DOHH2 (cell line): ENCODE measurements at regions not wholly inside any gene's neighbourhood (a gene's known extent, or its start where the extent isn't known, plus 50 kb on each side); places are given as distances from the start of the nearest gene placed in this dataset.

Experiments used
- H3F3A ChIP-seq: fragments of 200-600 bp; sonication (generic), shearing (Covaris generic); 2 replicates; pipeline ENCODE4 v1.6.0; 2016; ENCODE audit warnings: antibody characterized with exemption, mild to moderate bottlenecking; ENCODE audit not compliant: control insufficient read depth, insufficient read depth
- H3K27ac ChIP-seq: fragments of 200-600 bp; sonication (generic); 2 replicates; pipeline ENCODE4 v1.5.1; 2014; ENCODE audit warnings: low read depth, mild to moderate bottlenecking, low read length, moderate library complexity
- H3K27me3 ChIP-seq: fragments of 200-600 bp; sonication (generic); 2 replicates; pipeline ENCODE4 v1.6.1; 2014; ENCODE audit warnings: mild to moderate bottlenecking, low read length, mixed read lengths; ENCODE audit not compliant: control insufficient read depth
- H3K36me3 ChIP-seq: fragments of 200-600 bp; sonication (generic); 2 replicates; pipeline ENCODE4 v1.6.1; 2014; ENCODE audit warnings: mild to moderate bottlenecking, low read length, moderate library complexity, mixed read lengths; ENCODE audit not compliant: control insufficient read depth
- H3K4me1 ChIP-seq: fragments of 200-600 bp; sonication (generic); 2 replicates; pipeline ENCODE4 v1.6.1; 2014; ENCODE audit warnings: mild to moderate bottlenecking, low read length, mixed read lengths; ENCODE audit not compliant: control insufficient read depth
- H3K4me2 ChIP-seq: fragments of 200-600 bp; sonication (generic); 2 replicates; pipeline ENCODE4 v1.6.0; 2014; ENCODE audit warnings: mild to moderate bottlenecking, low read length, moderate library complexity
- H3K4me3 ChIP-seq: fragments of 200-600 bp; sonication (generic); 2 replicates; pipeline ENCODE4 v1.5.1; 2014; ENCODE audit warnings: mild to moderate bottlenecking, low read length, mixed read lengths
- H3K79me2 ChIP-seq: fragments of 200-600 bp; sonication (generic); 2 replicates; pipeline ENCODE4 v1.6.1; 2014; ENCODE audit warnings: mild to moderate bottlenecking, low read length, mixed read lengths; ENCODE audit not compliant: control insufficient read depth
- H3K9me2 ChIP-seq: fragments of 200-600 bp; sonication (generic); replicated peaks from 2 replicates; pipeline ENCODE4 v1.6.1; 2014; ENCODE audit warnings: mild to moderate bottlenecking, low read length, mixed read lengths; ENCODE audit not compliant: control insufficient read depth
- H3K9me3 ChIP-seq: fragments of 200-600 bp; sonication (generic); 2 replicates; pipeline ENCODE4 v1.6.1; 2014; ENCODE audit warnings: antibody characterized with exemption, low read length, mixed read lengths; ENCODE audit not compliant: control insufficient read depth, insufficient read depth
- H4K20me1 ChIP-seq: fragments of 200-600 bp; sonication (generic); 2 replicates; pipeline ENCODE4 v1.6.0; 2014; ENCODE audit warnings: low read depth, mild to moderate bottlenecking, antibody characterized with exemption, low read length, moderate library complexity; ENCODE audit not compliant: control insufficient read depth, insufficient read depth
- EZH2phosphoT487 ChIP-seq: fragments of 200-600 bp; sonication (generic); IDR thresholded peaks from 2 replicates; pipeline ENCODE4 v1.6.1; 2017; ENCODE audit warnings: borderline replicate concordance, mild to moderate bottlenecking, antibody characterized with exemption, low read length, moderate library complexity, mixed read lengths
- TF ChIP-seq, protein P1 (sequence below): fragments of 200-600 bp; sonication (generic); IDR thresholded peaks from one replicate; pipeline ENCODE4 v1.5.1; 2014; ENCODE audit warnings: antibody characterized with exemption, mild to moderate bottlenecking, low read depth, low read length; ENCODE audit not compliant: poor library complexity, severe bottlenecking

DNA sequence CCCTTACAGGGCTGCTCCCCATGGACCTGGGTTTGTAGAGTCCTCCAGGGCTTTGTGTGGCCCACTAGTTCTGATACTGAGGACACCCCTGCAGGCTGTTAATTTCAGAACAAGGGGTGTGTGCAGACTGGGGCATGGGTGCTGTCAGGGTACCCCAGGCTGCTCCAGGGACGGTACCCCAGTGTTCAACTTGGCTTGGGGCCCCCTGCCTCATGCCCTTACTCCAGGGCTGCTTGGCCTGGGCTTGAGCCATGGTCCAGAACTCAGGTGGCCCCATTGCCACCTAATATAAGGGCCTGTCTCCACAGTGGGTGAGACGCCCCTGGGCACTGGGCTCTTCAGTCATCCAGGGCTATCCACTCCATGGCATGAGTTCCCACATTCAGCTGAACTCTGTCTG is 1417.6 kb downstream of the UQCRFS1 start:
- no peaks in the 10 kb centered on the region for H3K27me3 ChIP-seq
- no peaks in the 10 kb centered on the region for H3K9me2 ChIP-seq
- H3K27ac ChIP-seq: no peak overlapping the region
- no peaks in the 10 kb centered on the region for H3K9me3 ChIP-seq
- peaks cover 13% of the 10 kb centered on the region; the same call in 1 of the 2 replicates for H4K20me1 ChIP-seq
- no peak for TF ChIP-seq EZH2phosphoT487
- TF ChIP-seq, protein P1, sequence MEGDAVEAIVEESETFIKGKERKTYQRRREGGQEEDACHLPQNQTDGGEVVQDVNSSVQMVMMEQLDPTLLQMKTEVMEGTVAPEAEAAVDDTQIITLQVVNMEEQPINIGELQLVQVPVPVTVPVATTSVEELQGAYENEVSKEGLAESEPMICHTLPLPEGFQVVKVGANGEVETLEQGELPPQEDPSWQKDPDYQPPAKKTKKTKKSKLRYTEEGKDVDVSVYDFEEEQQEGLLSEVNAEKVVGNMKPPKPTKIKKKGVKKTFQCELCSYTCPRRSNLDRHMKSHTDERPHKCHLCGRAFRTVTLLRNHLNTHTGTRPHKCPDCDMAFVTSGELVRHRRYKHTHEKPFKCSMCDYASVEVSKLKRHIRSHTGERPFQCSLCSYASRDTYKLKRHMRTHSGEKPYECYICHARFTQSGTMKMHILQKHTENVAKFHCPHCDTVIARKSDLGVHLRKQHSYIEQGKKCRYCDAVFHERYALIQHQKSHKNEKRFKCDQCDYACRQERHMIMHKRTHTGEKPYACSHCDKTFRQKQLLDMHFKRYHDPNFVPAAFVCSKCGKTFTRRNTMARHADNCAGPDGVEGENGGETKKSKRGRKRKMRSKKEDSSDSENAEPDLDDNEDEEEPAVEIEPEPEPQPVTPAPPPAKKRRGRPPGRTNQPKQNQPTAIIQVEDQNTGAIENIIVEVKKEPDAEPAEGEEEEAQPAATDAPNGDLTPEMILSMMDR: no peak
- H3F3A ChIP-seq: peaks cover 9% of the 10 kb centered on the region; the same call in 1 of the 2 replicates
- peaks cover 52% of the 10 kb centered on the region for H3K36me3 ChIP-seq
- H3K4me3 ChIP-seq: peak overlapping the region; percentile 96
- peaks cover 28% of the 10 kb centered on the region for H3K4me1 ChIP-seq
- H3K79me2 ChIP-seq: peaks cover 92% of the 10 kb centered on the region
- H3K4me2 ChIP-seq: peak overlapping the region; percentile 84

DNA sequence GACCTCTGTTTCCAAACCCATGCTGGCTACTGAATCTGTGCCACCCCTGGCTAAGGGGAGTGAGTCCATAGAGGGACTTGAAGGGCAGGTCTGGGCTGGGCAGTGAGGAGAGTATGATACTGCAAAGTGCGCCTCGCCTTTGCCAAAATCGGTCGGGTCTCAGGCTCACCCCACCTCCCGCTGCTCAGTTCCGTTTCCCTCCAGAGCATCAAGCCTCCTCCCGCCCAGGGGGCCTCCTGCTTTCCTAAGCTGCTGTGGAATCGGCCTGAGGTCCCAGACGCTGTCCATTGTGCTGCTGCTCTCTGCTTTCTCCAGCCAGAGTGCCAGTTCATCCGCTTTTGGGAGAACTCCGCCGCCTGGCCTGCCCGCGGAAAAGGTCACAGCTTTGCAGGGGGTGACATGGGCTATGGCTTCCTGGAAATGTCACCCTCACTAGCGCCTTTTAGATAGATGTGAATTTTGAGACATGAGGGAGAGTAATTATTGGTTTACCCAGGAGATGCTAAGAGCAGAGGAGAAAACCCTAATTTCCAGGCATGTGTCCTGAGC is 1418.4 kb downstream of the UQCRFS1 start:
- TF ChIP-seq, protein P1: no peak
- no peak for TF ChIP-seq EZH2phosphoT487
- peaks cover 13% of the 10 kb centered on the region; the same call in 1 of the 2 replicates for H4K20me1 ChIP-seq
- H3K9me2 ChIP-seq: no peaks in the 10 kb centered on the region
- peaks cover 9% of the 10 kb centered on the region; the same call in 1 of the 2 replicates for H3F3A ChIP-seq
- peaks cover 28% of the 10 kb centered on the region for H3K4me1 ChIP-seq
- no peaks in the 10 kb centered on the region for H3K27me3 ChIP-seq
- H3K79me2 ChIP-seq: peaks cover 87% of the 10 kb centered on the region
- H3K4me3 ChIP-seq: peak overlapping the region; percentile 96
- H3K36me3 ChIP-seq: peaks cover 50% of the 10 kb centered on the region
- H3K27ac ChIP-seq: peak overlapping the region; percentile 69
- H3K4me2 ChIP-seq: peak overlapping the region; percentile 84
- no peaks in the 10 kb centered on the region for H3K9me3 ChIP-seq

DNA sequence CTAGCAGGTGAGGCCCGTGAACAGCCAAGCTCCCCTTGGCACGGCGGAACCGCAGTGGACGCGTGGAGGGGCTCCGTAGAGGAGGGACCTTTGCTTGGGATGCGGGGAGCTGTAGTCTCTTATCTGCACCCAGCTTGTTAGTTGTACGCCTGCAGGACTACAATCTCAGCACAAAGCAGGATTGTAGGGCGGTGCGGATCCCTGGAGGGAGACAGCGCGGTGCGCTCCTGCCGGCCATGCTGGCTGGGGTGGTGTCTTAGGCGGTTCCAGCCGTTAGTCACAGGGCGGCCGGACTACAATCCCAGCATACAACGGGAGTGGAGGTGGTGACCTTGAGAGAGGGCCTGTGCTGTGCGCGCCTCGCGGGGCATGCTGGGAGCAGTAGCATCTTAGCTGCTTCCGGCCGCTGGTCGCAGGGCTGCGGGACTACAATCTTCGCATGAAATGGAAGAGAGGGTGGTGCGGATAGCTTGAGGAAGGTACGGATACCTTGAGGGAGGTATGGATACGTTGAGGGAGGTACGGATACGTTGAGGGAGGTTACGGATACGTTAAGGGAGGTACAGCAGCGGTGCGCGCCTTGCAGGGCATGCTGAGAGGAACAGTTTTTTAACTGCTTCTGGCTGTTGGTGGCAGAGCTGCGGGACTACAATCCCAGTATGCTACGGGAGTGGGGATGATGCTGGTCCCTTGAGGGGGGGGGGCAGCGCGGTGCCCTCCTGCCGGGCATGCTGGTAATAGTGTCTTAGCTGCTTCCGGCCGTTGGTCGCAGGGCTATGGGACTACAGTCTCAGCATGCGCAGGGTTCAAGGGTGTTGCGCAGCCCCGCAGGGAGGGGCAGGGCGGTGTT is 1419.1 kb downstream of the UQCRFS1 start:
- no peaks in the 10 kb centered on the region for H3K27me3 ChIP-seq
- H4K20me1 ChIP-seq: peaks cover 13% of the 10 kb centered on the region; the same call in 1 of the 2 replicates
- TF ChIP-seq, protein P1: no peak
- no peak for TF ChIP-seq EZH2phosphoT487
- H3K9me3 ChIP-seq: no peaks in the 10 kb centered on the region
- H3K4me3 ChIP-seq: peak overlapping the region; percentile 96
- peaks cover 9% of the 10 kb centered on the region; the same call in 1 of the 2 replicates for H3F3A ChIP-seq
- H3K4me1 ChIP-seq: peaks cover 28% of the 10 kb centered on the region
- H3K36me3 ChIP-seq: peaks cover 48% of the 10 kb centered on the region
- H3K9me2 ChIP-seq: no peaks in the 10 kb centered on the region
- peaks cover 86% of the 10 kb centered on the region for H3K79me2 ChIP-seq
- peak overlapping the region; percentile 69 for H3K27ac ChIP-seq
- peak overlapping the region; percentile 84 for H3K4me2 ChIP-seq
